SHP77 (cell line): ENCODE measurements at regions not wholly inside any gene's neighbourhood (a gene's known extent, or its start where the extent isn't known, plus 50 kb on each side); places are given as distances from the start of the nearest gene placed in this dataset.

Experiments
- DNase-seq, 2 experiments: peaks; one replicate each; lab custom pipeline; 2025; lab: John Stamatoyannopoulos, UW

DNA sequence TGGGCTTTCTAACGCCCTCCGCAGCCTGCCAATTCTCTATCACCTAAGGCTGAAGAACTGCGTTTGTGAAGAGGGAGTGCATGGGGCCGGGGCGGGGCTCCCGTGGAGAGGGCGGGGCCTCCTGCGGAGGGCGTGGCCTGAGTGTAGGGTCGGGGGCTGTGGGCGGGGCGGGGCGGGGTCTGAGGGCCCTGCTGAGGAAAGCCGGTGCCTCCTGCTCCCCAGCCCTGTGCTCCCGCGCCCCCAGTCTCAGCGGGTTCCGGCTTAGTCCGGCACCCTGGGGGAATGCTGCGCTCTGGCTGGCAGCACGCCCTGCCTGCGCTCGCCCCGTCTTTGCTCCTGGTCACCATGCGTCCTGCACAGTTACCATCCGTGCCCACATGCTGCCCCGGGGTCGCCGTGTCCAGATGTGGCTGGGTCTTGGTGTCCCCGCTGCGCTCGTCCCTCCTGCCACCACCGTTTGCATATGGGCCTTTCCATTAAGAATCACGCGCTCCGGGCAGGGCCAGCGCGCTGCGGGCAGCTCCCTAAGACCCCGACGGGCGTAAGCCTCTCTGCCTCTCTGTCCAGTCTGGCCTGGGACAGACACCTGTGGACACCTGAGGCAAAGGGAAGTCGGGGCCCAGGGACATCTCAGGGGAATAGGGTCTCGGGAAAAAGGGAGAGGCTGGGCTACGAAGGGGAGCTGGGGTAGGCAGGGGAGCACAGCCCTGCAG is 144.0 kb upstream of the RET start:
- peak; percentile 51 to 74 for DNase-seq

GRCh38 chr10:42933448-42934340 is 143.2 kb upstream of the RET start:
- DNase-seq, result peak; percentile 98 to 99

DNA sequence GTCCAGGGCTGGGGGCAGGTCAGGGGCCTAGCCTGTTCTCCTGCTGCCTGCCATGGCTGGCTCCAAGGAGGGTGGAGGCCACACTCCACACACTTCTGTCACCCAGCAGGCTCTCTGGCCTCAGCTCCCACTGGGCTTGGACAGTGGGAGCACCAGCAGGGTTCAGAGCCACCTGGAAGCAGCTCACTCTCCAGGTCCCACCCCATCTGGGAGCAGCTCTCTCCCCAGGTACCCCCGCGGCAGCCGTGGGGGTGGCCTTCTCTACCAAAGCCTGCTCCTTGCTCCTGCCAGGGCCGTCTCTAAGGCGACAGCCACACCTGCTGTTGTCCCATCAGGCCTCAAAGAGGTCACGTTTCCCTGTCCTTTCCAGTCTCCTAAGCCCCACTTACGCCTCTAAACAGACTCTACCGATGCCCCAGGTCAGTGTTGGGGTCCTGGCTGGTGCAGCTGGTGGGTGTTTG is 142.5 kb upstream of the RET start:
- peak; percentile 60 to 70 for DNase-seq

- no peak for DNase-seq
These were observed 142.0 kb upstream of the RET start for GRCh38 chr10:42934842-42935241.

GRCh38 chr10:42935466-42935865 is 141.4 kb upstream of the RET start:
- DNase-seq, result no peak

DNA sequence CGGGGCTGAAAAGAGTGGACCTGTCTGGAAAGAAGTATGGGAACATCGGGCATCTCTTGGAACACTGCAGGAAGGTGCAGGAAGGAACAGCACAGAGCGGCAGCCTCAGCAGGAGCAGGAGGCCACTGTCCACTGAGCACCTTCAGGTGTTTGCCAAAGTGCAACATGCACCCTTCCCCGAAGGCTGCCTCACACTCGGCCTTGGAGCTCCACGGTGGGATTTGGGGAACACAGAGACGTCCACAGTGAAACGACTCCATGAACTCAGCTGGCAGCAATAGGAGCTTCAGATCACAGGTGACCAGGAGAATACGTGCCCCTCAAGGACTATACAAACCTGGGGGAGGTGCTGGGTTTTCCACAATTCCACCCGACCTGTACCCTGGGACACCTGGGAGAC is 140.3 kb upstream of the RET start:
- no peak for DNase-seq

DNA sequence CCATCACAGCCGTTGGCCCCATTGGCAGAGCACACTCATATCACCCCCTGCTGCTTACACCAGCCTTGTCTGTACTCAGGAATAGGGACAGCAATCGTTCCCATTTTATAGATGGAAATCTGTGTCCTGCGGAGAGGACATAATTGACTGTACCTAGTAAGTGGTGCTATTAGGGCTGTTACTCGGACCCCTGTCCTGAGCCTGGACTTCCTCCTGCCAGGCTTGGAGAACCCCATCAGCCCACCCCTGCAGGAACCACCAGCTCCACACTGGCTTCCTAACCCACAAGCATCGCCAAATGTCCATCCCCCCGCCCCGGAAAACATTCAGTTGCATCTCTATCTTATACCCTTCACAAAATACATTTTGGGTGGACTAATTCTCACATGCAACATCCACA is 139.8 kb upstream of the RET start:
- no peak for DNase-seq

DNA sequence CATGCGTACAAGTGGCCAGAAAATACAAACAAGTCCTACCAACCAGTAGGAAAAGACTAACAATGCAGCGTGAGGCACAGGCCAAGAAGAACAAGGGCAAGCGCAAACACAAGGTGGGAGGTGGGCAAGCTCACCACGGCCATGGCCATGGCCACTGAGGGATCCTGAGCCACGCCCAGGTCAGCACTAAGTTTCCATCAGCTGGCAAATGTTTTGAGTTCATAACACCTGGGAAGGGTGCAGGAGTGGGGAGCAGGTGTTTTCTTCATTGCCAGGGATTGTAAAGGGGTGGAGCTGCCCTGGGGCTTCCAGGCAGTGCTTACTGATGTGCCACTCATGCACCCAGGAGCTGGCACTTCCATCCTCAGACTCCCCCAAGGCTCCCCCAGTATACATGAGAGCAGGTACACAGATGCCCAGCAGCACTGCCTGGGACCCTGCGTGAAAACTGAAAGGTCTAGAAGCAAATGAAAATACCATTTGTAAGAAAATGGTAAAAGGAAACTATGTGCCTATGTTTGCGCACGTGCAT is 139.2 kb upstream of the RET start:
- DNase-seq, result peak in 1 of 2 experiments; percentile 40

- no peak for DNase-seq
These were observed 138.5 kb upstream of the RET start for GRCh38 chr10:42938351-42938750.

GRCh38 chr10:42939237-42939636 is 137.6 kb upstream of the RET start:
- peak; percentile 32 to 73 for DNase-seq

GRCh38 chr10:42939685-42940366 is 137.0 kb upstream of the RET start:
- no peak for DNase-seq

DNA sequence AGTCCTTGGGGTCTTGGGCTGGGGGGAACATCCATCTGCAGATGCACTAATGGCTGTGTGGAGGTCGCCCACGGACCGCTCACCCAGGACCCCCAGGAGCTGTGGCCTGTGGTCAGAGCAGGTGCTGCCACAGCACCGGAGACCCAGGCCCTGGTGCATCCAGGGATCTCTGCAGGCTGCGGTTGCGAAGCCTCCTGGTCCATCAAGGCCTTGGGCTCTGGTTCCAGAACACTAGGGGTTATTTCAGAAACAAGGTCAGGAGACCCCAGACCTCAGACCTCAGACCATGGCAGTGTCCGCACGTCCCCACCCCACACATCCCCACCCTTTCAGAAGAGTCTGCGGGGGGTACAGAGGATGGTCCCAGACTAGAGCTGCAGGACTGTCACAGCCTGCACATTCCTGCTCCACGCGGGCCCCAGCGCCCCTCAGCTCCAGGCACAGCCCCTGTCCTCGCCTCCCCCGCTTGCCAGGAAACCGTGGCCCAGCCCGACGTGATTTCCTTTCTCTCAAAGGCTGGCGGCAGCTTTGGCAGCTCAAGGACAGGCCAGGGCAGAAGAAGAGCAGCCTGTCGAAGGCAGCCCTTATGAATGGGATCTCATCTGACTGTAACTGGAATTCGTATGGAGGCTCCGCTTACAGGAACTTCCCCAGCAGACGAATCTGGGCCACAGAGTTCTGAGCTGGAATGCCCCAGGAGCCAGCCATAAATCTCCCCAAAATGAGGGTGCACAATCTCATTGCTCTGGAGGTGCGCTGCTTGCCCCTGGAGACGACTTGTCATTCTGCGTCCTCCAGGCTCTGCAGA is 136.2 kb upstream of the RET start:
- no peak for DNase-seq

- no peak for DNase-seq
These were observed 135.6 kb upstream of the RET start for GRCh38 chr10:42941295-42941644.

GRCh38 chr10:42941790-42942189 is 135.1 kb upstream of the RET start:
- no peak for DNase-seq

- DNase-seq, result no peak
These were observed 134.5 kb upstream of the RET start for GRCh38 chr10:42942279-42942950.

DNA sequence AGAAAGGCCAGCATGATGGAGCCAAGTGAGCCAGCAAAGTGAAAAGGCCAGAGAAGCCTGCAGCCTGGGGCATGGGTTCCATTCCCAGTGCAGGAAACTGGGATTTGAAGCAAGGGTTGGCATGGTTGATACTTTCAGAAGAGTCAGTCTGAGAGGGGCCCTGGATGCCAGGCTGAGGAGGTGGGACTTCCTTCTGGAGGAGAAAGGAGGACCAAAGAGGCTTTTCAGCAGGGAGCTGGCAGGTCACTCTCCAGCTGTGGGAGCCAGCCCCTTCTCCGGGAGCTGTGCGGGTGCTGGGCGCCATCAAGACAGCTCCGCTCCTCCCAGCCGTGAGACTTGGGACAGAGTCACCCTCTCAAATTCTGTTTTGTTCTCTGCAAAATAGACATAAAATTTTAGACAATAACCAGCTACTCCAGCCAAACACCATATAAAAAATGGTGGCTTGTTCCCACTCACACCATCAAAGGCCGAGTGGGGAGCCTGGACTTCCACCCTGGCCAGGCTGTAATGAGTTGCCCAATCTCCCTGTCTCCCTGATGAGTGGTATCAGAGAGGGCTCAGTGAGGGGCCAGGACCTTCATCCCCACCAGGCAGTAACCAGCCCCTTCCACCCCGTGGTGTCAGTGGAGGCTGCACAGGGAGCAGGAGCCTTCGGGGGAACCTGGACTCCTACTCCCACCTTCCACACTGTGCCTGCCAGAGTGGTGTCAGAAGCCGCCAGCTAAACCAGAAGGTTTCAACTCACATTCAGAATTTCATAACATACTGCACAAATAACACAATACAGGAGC is 133.6 kb upstream of the RET start:
- DNase-seq, result no peak

GRCh38 chr10:42948040-42948439 is 128.8 kb upstream of the RET start:
- no peak for DNase-seq

DNA sequence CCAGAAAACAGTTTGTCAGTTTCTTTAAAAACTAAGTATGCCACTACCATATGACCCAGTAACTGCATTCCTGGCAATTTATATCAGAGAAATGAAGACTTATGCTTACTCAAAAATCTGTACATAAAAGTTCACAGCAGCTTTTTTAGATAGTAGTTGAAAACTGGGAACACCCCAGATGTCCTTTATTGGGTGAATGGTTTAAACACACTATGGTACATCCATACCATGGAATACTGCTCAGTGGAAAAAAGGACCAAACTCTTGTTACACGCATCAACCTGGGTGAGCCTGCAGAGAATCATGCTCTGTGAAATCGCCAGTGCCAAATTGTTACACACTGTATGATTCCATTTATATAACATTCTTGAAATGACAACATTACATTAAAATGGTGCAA is 127.6 kb upstream of the RET start:
- no peak for DNase-seq

DNA sequence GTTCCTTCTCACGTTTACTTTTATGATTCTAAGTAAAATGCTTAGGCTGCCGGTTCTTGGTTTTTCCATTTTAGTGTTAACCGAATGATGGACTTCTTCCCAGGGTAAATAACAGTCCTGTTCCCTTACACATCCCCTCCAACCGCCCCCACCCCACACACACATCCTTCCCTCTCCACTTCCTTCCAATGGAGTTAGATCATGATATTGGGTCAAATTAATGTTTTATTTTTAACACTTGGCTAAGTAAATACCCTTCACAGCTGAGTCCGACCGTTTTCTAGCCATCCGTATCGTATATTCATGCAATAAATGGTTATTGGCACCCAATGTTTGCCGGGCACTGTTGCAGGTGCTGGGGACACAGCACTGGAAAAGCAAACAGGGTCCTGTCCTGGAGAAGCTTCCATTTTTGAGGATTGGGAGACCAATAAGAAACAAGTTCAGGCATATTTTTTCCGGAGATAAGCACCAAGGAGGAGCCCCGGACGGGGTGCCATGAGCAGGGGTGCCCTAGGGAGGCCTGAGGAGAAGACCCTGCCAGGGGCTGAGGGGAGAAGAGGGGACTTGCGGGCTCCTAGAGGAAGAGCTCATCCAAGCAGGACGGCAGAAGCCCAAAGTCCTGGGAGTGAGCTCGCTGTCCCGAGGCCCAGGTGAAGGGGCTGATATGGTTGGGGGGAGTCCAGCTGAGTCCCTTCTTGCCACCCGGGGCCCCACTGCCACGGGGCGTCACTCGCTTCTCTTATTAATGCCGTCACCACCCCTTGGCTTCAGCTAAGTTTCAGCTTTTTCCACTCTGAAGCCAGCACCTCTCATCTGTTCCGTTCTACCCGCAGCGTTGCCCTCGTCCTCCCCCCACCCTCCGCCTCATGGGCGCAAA is 126.0 kb upstream of the RET start:
- DNase-seq, result no peak
